ENCODE measurements at regions not wholly inside any gene's neighbourhood (a gene's known extent, or its start where the extent isn't known, plus 50 kb on each side); places are given as distances from the start of the nearest gene placed in this dataset.
"Not testable (repeated sequence)": the region's sequence is repeated elsewhere in the genome, so short reads cannot be mapped to it uniquely, and the experiment has no call there.

DNA sequence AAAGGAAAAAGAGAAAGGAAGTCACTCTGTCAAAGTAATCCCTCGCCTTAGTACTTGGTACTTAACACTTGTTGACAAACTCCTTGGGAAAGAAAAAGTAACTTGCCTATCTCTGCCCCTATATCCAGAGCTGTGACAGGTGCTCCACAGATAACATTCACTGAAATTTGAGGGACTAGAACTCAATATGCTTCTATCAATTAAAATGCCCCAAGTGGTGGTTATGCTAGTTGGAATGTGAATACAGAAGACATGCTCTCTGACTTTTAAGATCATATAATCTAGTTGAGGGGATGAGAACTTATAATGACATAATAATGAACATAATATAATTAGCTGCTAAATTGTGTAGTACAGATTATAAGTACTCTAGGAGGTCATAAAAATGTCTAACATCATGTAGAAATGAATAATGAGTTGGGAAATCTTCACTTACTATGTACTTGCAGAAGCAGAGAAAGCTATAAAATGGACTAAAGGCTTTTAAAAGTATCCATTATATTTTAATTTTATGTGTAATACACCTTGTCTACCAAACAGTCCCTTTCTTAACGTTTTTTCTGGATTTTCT, 153.1 kb upstream of the CCDC54 start:
- Mint-ChIP-seq H3K27me3 (ENCODE audit: insufficient read depth) (no peaks in the 10 kb centered on the region), H3K9me3 (peaks cover 6% of the 10 kb centered on the region), H3K4me3 (no peak overlapping the region), H3K36me3 (ENCODE audit: low read depth) (no peaks in the 10 kb centered on the region), H3K4me1 (no peaks in the 10 kb centered on the region), H3K27ac (no peak overlapping the region)
- DNase-seq, result no peak
- WGBS, 2 experiments (ENCODE audit: insufficient coverage in 1 of 2, insufficient read length in 1 of 2), result 70% methylated on average over 2 of the region's 2 CpGs; no CpG with 5 or more reads in 1 of the 2 experiments
- Histone ChIP-seq H3K4me3 (ENCODE audit: low read length) (no peak overlapping the region), H3K27me3 (ENCODE audit: control insufficient read depth, insufficient read depth, low read length, poor library complexity, severe bottlenecking) (no peaks in the 10 kb centered on the region), H3K27ac (ENCODE audit: low read depth, low read length) (no peak overlapping the region), H3K9ac (ENCODE audit: extremely low read depth, low read length, poor library complexity, severe bottlenecking) (no peak overlapping the region), H3K4me1 (ENCODE audit: control insufficient read depth, insufficient read depth, low read length) (no peaks in the 10 kb centered on the region), H3K9me3 (ENCODE audit: control insufficient read depth, low read length) (no peaks in the 10 kb centered on the region), H3K36me3 (ENCODE audit: control insufficient read depth, insufficient read depth, low read length) (no peaks in the 10 kb centered on the region)
- TF ChIP-seq, protein P1, sequence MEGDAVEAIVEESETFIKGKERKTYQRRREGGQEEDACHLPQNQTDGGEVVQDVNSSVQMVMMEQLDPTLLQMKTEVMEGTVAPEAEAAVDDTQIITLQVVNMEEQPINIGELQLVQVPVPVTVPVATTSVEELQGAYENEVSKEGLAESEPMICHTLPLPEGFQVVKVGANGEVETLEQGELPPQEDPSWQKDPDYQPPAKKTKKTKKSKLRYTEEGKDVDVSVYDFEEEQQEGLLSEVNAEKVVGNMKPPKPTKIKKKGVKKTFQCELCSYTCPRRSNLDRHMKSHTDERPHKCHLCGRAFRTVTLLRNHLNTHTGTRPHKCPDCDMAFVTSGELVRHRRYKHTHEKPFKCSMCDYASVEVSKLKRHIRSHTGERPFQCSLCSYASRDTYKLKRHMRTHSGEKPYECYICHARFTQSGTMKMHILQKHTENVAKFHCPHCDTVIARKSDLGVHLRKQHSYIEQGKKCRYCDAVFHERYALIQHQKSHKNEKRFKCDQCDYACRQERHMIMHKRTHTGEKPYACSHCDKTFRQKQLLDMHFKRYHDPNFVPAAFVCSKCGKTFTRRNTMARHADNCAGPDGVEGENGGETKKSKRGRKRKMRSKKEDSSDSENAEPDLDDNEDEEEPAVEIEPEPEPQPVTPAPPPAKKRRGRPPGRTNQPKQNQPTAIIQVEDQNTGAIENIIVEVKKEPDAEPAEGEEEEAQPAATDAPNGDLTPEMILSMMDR (conservative IDR thresholded peaks at IDR 0.05), result no peak

GRCh38 chr3:107227091-107227490, 150.1 kb upstream of the CCDC54 start:
- H3K36me3 Mint-ChIP-seq (ENCODE audit: low read depth), result no peaks in the 10 kb centered on the region
- 90 to 92% methylated on average over 1 of the region's 1 CpG for WGBS, 2 experiments (ENCODE audit: insufficient coverage in 1 of 2, insufficient read length in 1 of 2)
- DNase-seq, result no peak
- H3K27me3 ChIP-seq (ENCODE audit: control insufficient read depth, insufficient read depth, low read length, poor library complexity, severe bottlenecking), result no peaks in the 10 kb centered on the region
- H3K27ac ChIP-seq (ENCODE audit: low read depth, low read length), result no peak overlapping the region
- no peaks in the 10 kb centered on the region for H3K4me1 ChIP-seq (ENCODE audit: control insufficient read depth, insufficient read depth, low read length)
- H3K9me3 ChIP-seq (ENCODE audit: control insufficient read depth, low read length), result no peaks in the 10 kb centered on the region
- no peaks in the 10 kb centered on the region for H3K36me3 ChIP-seq (ENCODE audit: control insufficient read depth, insufficient read depth, low read length)
- TF ChIP-seq, protein P1 (conservative IDR thresholded peaks at IDR 0.05), result no peak
- H3K9ac ChIP-seq (ENCODE audit: extremely low read depth, low read length, poor library complexity, severe bottlenecking), result no peak overlapping the region
- H3K9me3 Mint-ChIP-seq, result peaks cover 6% of the 10 kb centered on the region
- no peak overlapping the region for H3K4me3 ChIP-seq (ENCODE audit: low read length)
- H3K27ac Mint-ChIP-seq, result no peak overlapping the region
- H3K4me1 Mint-ChIP-seq, result peaks cover 3% of the 10 kb centered on the region
- H3K27me3 Mint-ChIP-seq (ENCODE audit: insufficient read depth), result no peaks in the 10 kb centered on the region
- no peak overlapping the region for H3K4me3 Mint-ChIP-seq

GRCh38 chr3:107233877-107234276, 143.4 kb upstream of the CCDC54 start:
- H3K4me1 ChIP-seq (ENCODE audit: control insufficient read depth, insufficient read depth, low read length); H3K36me3 Mint-ChIP-seq (ENCODE audit: low read depth); H3K27me3 ChIP-seq (ENCODE audit: control insufficient read depth, insufficient read depth, low read length, poor library complexity, severe bottlenecking); H3K4me3 Mint-ChIP-seq; H3K4me3 ChIP-seq (ENCODE audit: low read length); H3K9ac ChIP-seq (ENCODE audit: extremely low read depth, low read length, poor library complexity, severe bottlenecking); H3K9me3 ChIP-seq (ENCODE audit: control insufficient read depth, low read length); H3K27ac Mint-ChIP-seq; DNase-seq; H3K27ac ChIP-seq (ENCODE audit: low read depth, low read length); H3K9me3 Mint-ChIP-seq; H3K27me3 Mint-ChIP-seq (ENCODE audit: insufficient read depth); H3K36me3 ChIP-seq (ENCODE audit: control insufficient read depth, insufficient read depth, low read length): not testable (repeated sequence)
- WGBS, 2 experiments (ENCODE audit: insufficient coverage in 1 of 2, insufficient read length in 1 of 2), result 92 to 94% methylated on average over 4 of the region's 4 CpGs
- H3K4me1 Mint-ChIP-seq, result peaks cover 19% of the 10 kb centered on the region

All from endodermal cell (in vitro differentiated cells).